ENCODE measurements at regions not wholly inside any gene's neighbourhood (a gene's known extent, or its start where the extent isn't known, plus 50 kb on each side); places are given as distances from the start of the nearest gene placed in this dataset.

- Histone ChIP-seq H3K27ac (no peak overlapping the region), H3K4me3 (no peak overlapping the region), H3K36me3 (no peaks in the 10 kb centered on the region), H3K27me3 (no peaks in the 10 kb centered on the region), H3K9me3 (no peaks in the 10 kb centered on the region), H3K4me1 (no peaks in the 10 kb centered on the region)
- no peak for DNase-seq (ENCODE audit: low spot score in 2 of 2)
- TF ChIP-seq CTCF (IDR thresholded peaks at IDR 0.05) = no peak
- intact Hi-C loops (cut with DNase I) = no loop called here
These were observed 122.5 kb downstream of the DICER1 start for GRCh38 chr14:95034788-95035187.

- no peaks in the 10 kb centered on the region for H3K9me3 ChIP-seq
- no peak for DNase-seq (ENCODE audit: low spot score in 2 of 2)
These were observed 123.4 kb downstream of the DICER1 start for GRCh38 chr14:95033682-95034632.

DNA sequence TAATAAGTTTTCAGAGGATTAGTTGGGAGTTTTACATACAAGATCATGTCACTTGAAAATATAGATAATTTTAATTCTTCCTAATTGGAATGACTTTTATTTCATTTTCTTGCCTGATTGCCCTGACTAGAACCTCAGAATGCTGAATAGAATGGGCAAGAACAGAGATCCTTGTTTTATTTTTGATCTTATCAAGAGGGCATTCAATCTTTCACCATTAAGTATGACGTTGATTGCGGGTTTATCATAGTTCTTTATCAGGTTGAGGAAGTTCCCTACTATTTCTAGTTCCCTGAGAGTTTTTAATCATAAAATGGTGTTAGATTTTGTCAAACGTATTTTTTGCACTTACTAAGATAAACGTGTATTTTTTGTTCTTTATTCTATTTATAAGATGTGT, 124.3 kb downstream of the DICER1 start:
- Histone ChIP-seq H3K4me3 (no peak overlapping the region), H3K9me3 (no peaks in the 10 kb centered on the region), H3K36me3 (no peaks in the 10 kb centered on the region), H3K4me1 (no peaks in the 10 kb centered on the region), H3K27me3 (no peaks in the 10 kb centered on the region), H3K27ac (no peak overlapping the region)
- TF ChIP-seq CTCF (IDR thresholded peaks at IDR 0.05) = no peak
- DNase-seq (ENCODE audit: low spot score in 2 of 2) = no peak
- intact Hi-C loops (cut with DNase I) = no loop called here

More at GRCh38 chr14:95033682-95034632, 123.4 kb downstream of the DICER1 start:
- intact Hi-C loops (cut with DNase I) = no loop called here
- no peaks in the 10 kb centered on the region for H3K27me3 ChIP-seq
- H3K4me3 ChIP-seq = no peak overlapping the region
- no peak overlapping the region for H3K27ac ChIP-seq
- no peaks in the 10 kb centered on the region for H3K4me1 ChIP-seq
- no peaks in the 10 kb centered on the region for H3K36me3 ChIP-seq
- no peak for TF ChIP-seq CTCF (IDR thresholded peaks at IDR 0.05)

- H3K36me3 ChIP-seq = no peaks in the 10 kb centered on the region
- H3K27ac ChIP-seq = no peak overlapping the region
- no peak for DNase-seq (ENCODE audit: low spot score in 2 of 2)
- H3K9me3 ChIP-seq = no peaks in the 10 kb centered on the region
- H3K4me3 ChIP-seq = no peak overlapping the region
- intact Hi-C loops (cut with DNase I) = no loop called here
- H3K27me3 ChIP-seq = no peaks in the 10 kb centered on the region
- no peaks in the 10 kb centered on the region for H3K4me1 ChIP-seq
- no peak for TF ChIP-seq CTCF (IDR thresholded peaks at IDR 0.05)
These were observed 130.4 kb downstream of the DICER1 start for GRCh38 chr14:95026851-95027463.

DNA sequence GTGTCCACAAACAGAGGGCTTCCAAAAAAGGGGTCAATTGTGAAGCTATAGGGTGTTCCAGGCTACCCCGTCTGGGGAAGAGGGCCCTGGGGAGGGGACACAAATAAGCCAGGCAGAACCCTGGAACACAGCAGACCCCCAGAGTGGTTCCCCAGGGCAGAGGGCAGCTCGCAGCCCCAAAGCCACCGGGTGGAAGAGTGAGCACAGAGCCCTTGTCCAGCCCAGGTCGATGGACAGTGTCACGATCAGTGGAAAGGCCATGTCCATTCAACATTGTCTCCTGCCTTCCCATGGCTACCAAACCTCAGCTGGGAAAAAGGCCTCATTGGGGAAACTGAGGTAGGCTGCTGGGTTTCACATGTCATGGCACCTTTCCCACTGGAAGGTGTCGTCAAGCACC, 131.4 kb downstream of the DICER1 start:
- intact Hi-C loops (cut with DNase I) = no loop called here
- Histone ChIP-seq H3K9me3 (no peaks in the 10 kb centered on the region), H3K4me3 (no peak overlapping the region), H3K4me1 (no peaks in the 10 kb centered on the region), H3K27ac (no peak overlapping the region), H3K27me3 (no peaks in the 10 kb centered on the region), H3K36me3 (no peaks in the 10 kb centered on the region)
- no peak for DNase-seq (ENCODE audit: low spot score in 2 of 2)
- no peak for TF ChIP-seq CTCF (IDR thresholded peaks at IDR 0.05)
